GM23338 (cell line): ENCODE measurements at regions not wholly inside any gene's neighbourhood (a gene's known extent, or its start where the extent isn't known, plus 50 kb on each side); places are given as distances from the start of the nearest gene placed in this dataset.

ENCODE experiments used
- ATAC-seq: fragments of 200-7000 bp; cut with Tn5 transposase; 3 replicates; pipeline ENCODE4 v1.9.1; 2020
- DNase-seq: peaks from one replicate; pipeline ENCODE4 v3.0.0-alpha.2; 2015; ENCODE audit warnings: low spot score
- H2AFZ ChIP-seq: fragments of 200-600 bp; sonication (generic); 2 replicates; pipeline ENCODE4 v1.8.0; 2016; ENCODE audit warnings: antibody characterized with exemption, mild to moderate bottlenecking, moderate library complexity
- H3F3A ChIP-seq: fragments of 200-600 bp; sonication (generic); replicated peaks from 2 replicates; pipeline ENCODE4 v1.8.0; 2017; ENCODE audit warnings: antibody characterized with exemption, mixed run types, low read depth
- H3K27ac ChIP-seq: fragments of 200-600 bp; sonication (generic); 2 replicates; pipeline ENCODE4 v1.6.1; 2016; ENCODE audit warnings: low read depth
- H3K27me3 ChIP-seq: fragments of 200-600 bp; sonication (generic); 2 replicates; pipeline ENCODE4 v1.8.0; 2016; ENCODE audit warnings: mild to moderate bottlenecking, mixed run types, moderate library complexity; ENCODE audit not compliant: insufficient read depth
- H3K36me3 ChIP-seq: fragments of 200-600 bp; sonication (generic); 2 replicates; pipeline ENCODE4 v1.8.0; 2016; ENCODE audit warnings: mild to moderate bottlenecking; ENCODE audit not compliant: insufficient read depth
- H3K4me1 ChIP-seq: fragments of 200-600 bp; sonication (generic); 2 replicates; pipeline ENCODE4 v1.8.0; 2016; ENCODE audit warnings: mild to moderate bottlenecking, moderate library complexity; ENCODE audit not compliant: insufficient read depth
- H3K4me2 ChIP-seq: fragments of 200-600 bp; sonication (generic); 2 replicates; pipeline ENCODE4 v1.7.1; 2017; ENCODE audit warnings: mixed run types
- H3K4me3 ChIP-seq: fragments of 200-600 bp; sonication (generic); 2 replicates; pipeline ENCODE4 v1.6.1; 2016; ENCODE audit warnings: mixed run types
- H3K79me2 ChIP-seq: fragments of 200-600 bp; sonication (generic); replicated peaks from 2 replicates; pipeline ENCODE4 v1.8.0; 2017; ENCODE audit warnings: mild to moderate bottlenecking; ENCODE audit not compliant: insufficient read depth
- H3K9me2 ChIP-seq: fragments of 200-600 bp; sonication (generic); 2 replicates; pipeline ENCODE4 v1.8.0; 2017; ENCODE audit not compliant: insufficient read depth
- H4K20me1 ChIP-seq: fragments of 200-600 bp; sonication (generic); replicated peaks from 2 replicates; pipeline ENCODE4 v1.8.0; 2017; ENCODE audit warnings: mild to moderate bottlenecking; ENCODE audit not compliant: insufficient read depth
- H3K27ac Mint-ChIP-seq: 2 replicates; pipeline ENCODE4 v1.8.0; 2020; ENCODE audit warnings: inconsistent platforms, mild to moderate bottlenecking, moderate library complexity, mixed read lengths
- H3K27me3 Mint-ChIP-seq: 3 replicates; pipeline ENCODE4 v1.8.0; 2022; ENCODE audit warnings: low read depth, mild to moderate bottlenecking, moderate library complexity, mixed read lengths, inconsistent platforms; ENCODE audit not compliant: insufficient read depth, poor library complexity
- H3K36me3 Mint-ChIP-seq: 3 replicates; pipeline ENCODE4 v1.8.0; 2021; ENCODE audit warnings: low read depth, mild to moderate bottlenecking, inconsistent platforms, moderate library complexity, mixed read lengths
- H3K4me1 Mint-ChIP-seq: 3 replicates; pipeline ENCODE4 v1.8.0; 2020; ENCODE audit warnings: mild to moderate bottlenecking, inconsistent platforms, mixed read lengths
- H3K4me3 Mint-ChIP-seq: 3 replicates; pipeline ENCODE4 v1.8.0; 2021; ENCODE audit warnings: moderate library complexity, mild to moderate bottlenecking, inconsistent platforms, mixed read lengths
- H3K9me3 Mint-ChIP-seq: 3 replicates; pipeline ENCODE4 v1.8.0; 2020; ENCODE audit warnings: moderate library complexity, mild to moderate bottlenecking, inconsistent platforms, mixed read lengths
- CREB1 ChIP-seq: fragments of 250-450 bp; sonication (Bioruptor Pico); IDR thresholded peaks from 2 replicates; pipeline ENCODE4 v1.5.0; 2020; ENCODE audit warnings: low read depth, mild to moderate bottlenecking, moderate library complexity
- EZH2phosphoT487 ChIP-seq: fragments of 200-600 bp; sonication (generic); IDR thresholded peaks from one replicate; pipeline ENCODE4 v1.8.1; 2018; ENCODE audit warnings: antibody characterized with exemption; ENCODE audit not compliant: unreplicated experiment
- JUNB ChIP-seq: IDR thresholded peaks from one replicate; pipeline ENCODE4 v1.6.1; 2016; ENCODE audit warnings: antibody characterized with exemption; ENCODE audit not compliant: unreplicated experiment
- NANOG ChIP-seq: IDR thresholded peaks from 2 replicates; pipeline ENCODE4 v1.6.1; 2016; ENCODE audit warnings: antibody characterized with exemption, borderline replicate concordance
- REST ChIP-seq: IDR thresholded peaks from one replicate; pipeline ENCODE4 v1.6.1; 2018; ENCODE audit warnings: antibody characterized with exemption; ENCODE audit not compliant: unreplicated experiment
- STAT1 ChIP-seq: IDR thresholded peaks from one replicate; pipeline ENCODE4 v1.6.1; 2016; ENCODE audit warnings: antibody characterized with exemption; ENCODE audit not compliant: unreplicated experiment
- ZNF114 ChIP-seq: fragments of 250-450 bp; sonication (Bioruptor Pico); IDR thresholded peaks from 2 replicates; pipeline ENCODE4 v1.5.0; 2020; ENCODE audit warnings: mild to moderate bottlenecking, moderate library complexity
- ZNF331 ChIP-seq: fragments of 250-450 bp; sonication (Bioruptor Pico); IDR thresholded peaks from 2 replicates; pipeline ENCODE4 v1.5.0; 2020; ENCODE audit warnings: low read depth, mild to moderate bottlenecking, moderate library complexity
- TF ChIP-seq, protein P1 (sequence below), 2 experiments: fragments of 200-600 bp in 1 of 2; sonication (generic) in 1 of 2; conservative IDR thresholded peaks; 2 replicates each; pipeline versions ENCODE4 v1.5.1 to v1.6.1; 2016 to 2017; ENCODE audit warnings: antibody characterized with exemption in 2 of 2, low read depth in 2 of 2, mild to moderate bottlenecking in 2 of 2, moderate library complexity in 1 of 2

GRCh38 chr13:39189778-39190177, 151.5 kb downstream of the NHLRC3 start (continued):
- TF ChIP-seq, protein P1, sequence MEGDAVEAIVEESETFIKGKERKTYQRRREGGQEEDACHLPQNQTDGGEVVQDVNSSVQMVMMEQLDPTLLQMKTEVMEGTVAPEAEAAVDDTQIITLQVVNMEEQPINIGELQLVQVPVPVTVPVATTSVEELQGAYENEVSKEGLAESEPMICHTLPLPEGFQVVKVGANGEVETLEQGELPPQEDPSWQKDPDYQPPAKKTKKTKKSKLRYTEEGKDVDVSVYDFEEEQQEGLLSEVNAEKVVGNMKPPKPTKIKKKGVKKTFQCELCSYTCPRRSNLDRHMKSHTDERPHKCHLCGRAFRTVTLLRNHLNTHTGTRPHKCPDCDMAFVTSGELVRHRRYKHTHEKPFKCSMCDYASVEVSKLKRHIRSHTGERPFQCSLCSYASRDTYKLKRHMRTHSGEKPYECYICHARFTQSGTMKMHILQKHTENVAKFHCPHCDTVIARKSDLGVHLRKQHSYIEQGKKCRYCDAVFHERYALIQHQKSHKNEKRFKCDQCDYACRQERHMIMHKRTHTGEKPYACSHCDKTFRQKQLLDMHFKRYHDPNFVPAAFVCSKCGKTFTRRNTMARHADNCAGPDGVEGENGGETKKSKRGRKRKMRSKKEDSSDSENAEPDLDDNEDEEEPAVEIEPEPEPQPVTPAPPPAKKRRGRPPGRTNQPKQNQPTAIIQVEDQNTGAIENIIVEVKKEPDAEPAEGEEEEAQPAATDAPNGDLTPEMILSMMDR (conservative IDR thresholded peaks at IDR 0.05; ENCODE audit: low read depth in 2 of 2), result no peak
- TF ChIP-seq REST, result no peak
- TF ChIP-seq CREB1 (CRISPR knock-in tag), result no peak
- TF ChIP-seq JUNB, result no peak
- TF ChIP-seq ZNF331 (CRISPR knock-in tag), result no peak

DNA sequence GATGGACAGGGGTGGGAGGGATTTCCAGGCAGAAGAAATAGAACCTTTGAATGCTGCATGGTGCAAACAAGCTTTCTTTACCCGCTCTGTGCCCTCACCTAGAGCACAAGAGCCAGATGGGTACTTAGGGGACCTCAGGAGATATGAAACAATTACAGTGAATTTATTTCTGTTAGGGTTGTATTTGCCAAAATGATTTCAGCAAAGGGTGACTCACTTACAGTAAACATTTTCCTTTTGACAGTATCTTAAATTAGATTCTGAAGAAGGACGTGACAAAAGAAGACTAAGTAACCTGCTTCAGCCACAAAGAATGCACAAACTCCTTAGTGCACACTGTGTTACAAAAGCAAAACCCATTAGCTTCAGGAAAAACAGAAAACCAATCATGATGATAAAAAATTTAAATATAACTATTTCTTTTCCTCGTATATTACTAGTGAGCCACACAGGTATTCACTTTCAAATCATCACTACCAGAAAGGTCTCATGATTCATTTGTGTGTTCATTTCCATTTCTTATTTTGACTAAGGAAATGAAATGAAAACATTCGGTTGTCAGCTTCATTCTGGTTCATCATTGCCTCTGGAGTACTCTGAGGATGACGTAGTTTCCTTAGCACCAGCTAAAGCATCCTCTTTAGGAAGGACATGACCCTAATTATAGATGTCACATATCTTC, 158.8 kb downstream of the NHLRC3 start:
- Histone ChIP-seq H3K27me3 (no peaks in the 10 kb centered on the region), H3F3A (no peaks in the 10 kb centered on the region), H3K9me2 (no peaks in the 10 kb centered on the region), H3K4me2 (no peak overlapping the region), H3K27ac (no peak overlapping the region), H3K4me3 (no peak overlapping the region), H4K20me1 (no peaks in the 10 kb centered on the region), H3K4me1 (no peaks in the 10 kb centered on the region), H3K36me3 (no peaks in the 10 kb centered on the region), H2AFZ (no peak overlapping the region), H3K79me2 (no peaks in the 10 kb centered on the region)
- DNase-seq (no peak), ATAC-seq (no peak)
- peaks cover 8% of the 10 kb centered on the region; the same call in 2 of the 3 replicates for H3K4me1 Mint-ChIP-seq
- H3K4me3 Mint-ChIP-seq, result no peak overlapping the region
- H3K9me3 Mint-ChIP-seq, result no peaks in the 10 kb centered on the region
- no peak overlapping the region for H3K27ac Mint-ChIP-seq
- no peaks in the 10 kb centered on the region for H3K36me3 Mint-ChIP-seq
- TF ChIP-seq STAT1 (no peak), EZH2phosphoT487 (no peak), ZNF114 (CRISPR knock-in tag) (no peak), NANOG (no peak)
- TF ChIP-seq, protein P1 (conservative IDR thresholded peaks at IDR 0.05; ENCODE audit: low read depth in 2 of 2), result no peak
- H3K27me3 Mint-ChIP-seq, result no peaks in the 10 kb centered on the region
